Subcutaneous abdominal adipose tissue (tissue), 5 donors: ENCODE measurements at regions not wholly inside any gene's neighbourhood (a gene's known extent, or its start where the extent isn't known, plus 50 kb on each side); places are given as distances from the start of the nearest gene placed in this dataset.

Source experiments
- H3K27ac ChIP-seq: one replicate; pipeline ENCODE4 v1.7.0; 2013; ENCODE audit warnings: low read depth, mild to moderate bottlenecking, inconsistent platforms, low read length, moderate library complexity
- H3K27me3 ChIP-seq, 5 donors: one replicate each; pipeline ENCODE4 v1.7.0; 2013; ENCODE audit warnings: low read length in 5 of 5, inconsistent platforms in 1 of 5; ENCODE audit not compliant: control insufficient read depth in 5 of 5, insufficient read depth in 4 of 5
- H3K36me3 ChIP-seq, 5 donors: one replicate each; pipeline ENCODE4 v1.7.0; 2013; ENCODE audit warnings: low read length in 5 of 5; ENCODE audit not compliant: control insufficient read depth in 5 of 5, insufficient read depth in 5 of 5
- H3K4me1 ChIP-seq, 5 donors: one replicate each; pipeline ENCODE4 v1.7.0; 2013; ENCODE audit warnings: low read length in 5 of 5, mild to moderate bottlenecking in 3 of 5, moderate library complexity in 1 of 5; ENCODE audit not compliant: control insufficient read depth in 5 of 5, insufficient read depth in 5 of 5
- H3K4me3 ChIP-seq, 5 donors: one replicate each; pipeline ENCODE4 v1.7.0; 2013; ENCODE audit warnings: low read length in 5 of 5, low read depth in 1 of 5
- H3K9ac ChIP-seq, 5 donors: one replicate each; pipeline ENCODE4 v1.7.0; 2013; ENCODE audit warnings: low read length in 5 of 5, mild to moderate bottlenecking in 4 of 5, moderate library complexity in 3 of 5
- H3K9me3 ChIP-seq, 5 donors: one replicate each; pipeline ENCODE4 v1.7.0; 2013; ENCODE audit warnings: low read length in 5 of 5; ENCODE audit not compliant: control insufficient read depth in 5 of 5
- donor health status: healthy.
- donor health status: healthy.
- donor health status: healthy.
- donor health status: healthy.
- donor health status: healthy.

GRCh38 chr10:43814663-43815062, 166.0 kb upstream of the ZNF32 start:
- H3K27me3 ChIP-seq = no peaks in the 10 kb centered on the region
- no peaks in the 10 kb centered on the region for H3K9me3 ChIP-seq
- no peaks in the 10 kb centered on the region for H3K36me3 ChIP-seq
- no peak overlapping the region for H3K9ac ChIP-seq
- no peak overlapping the region for H3K4me3 ChIP-seq
- H3K4me1 ChIP-seq = peaks cover 0 to 21% (median 11%) of the 10 kb centered on the region in 5 donors
- no peak overlapping the region for H3K27ac ChIP-seq

GRCh38 chr10:43811871-43812270, 163.2 kb upstream of the ZNF32 start:
- Histone ChIP-seq H3K36me3 (no peaks in the 10 kb centered on the region), H3K27ac (no peak overlapping the region), H3K9me3 (no peaks in the 10 kb centered on the region), H3K27me3 (no peaks in the 10 kb centered on the region), H3K4me3 (no peak overlapping the region), H3K4me1 (peaks cover 0 to 20% (median 13%) of the 10 kb centered on the region in 5 donors), H3K9ac (no peak overlapping the region)

- peak overlapping the region in 1 of 5 donors; percentile 8 for H3K4me3 ChIP-seq
- no peak overlapping the region for H3K9ac ChIP-seq
- no peaks in the 10 kb centered on the region for H3K9me3 ChIP-seq
- H3K27ac ChIP-seq = peak overlapping the region; percentile 12
- no peaks in the 10 kb centered on the region for H3K36me3 ChIP-seq
- H3K4me1 ChIP-seq = peaks cover 0 to 16% (median 11%) of the 10 kb centered on the region in 5 donors
- no peaks in the 10 kb centered on the region for H3K27me3 ChIP-seq
These were observed 160.7 kb upstream of the ZNF32 start for GRCh38 chr10:43809211-43809930.

- Histone ChIP-seq H3K27ac (no peak overlapping the region), H3K9me3 (no peaks in the 10 kb centered on the region), H3K9ac (no peak overlapping the region), H3K27me3 (no peaks in the 10 kb centered on the region), H3K4me3 (no peak overlapping the region), H3K4me1 (peaks cover 0 to 16% (median 11%) of the 10 kb centered on the region in 5 donors), H3K36me3 (no peaks in the 10 kb centered on the region)
These were observed 159.5 kb upstream of the ZNF32 start for GRCh38 chr10:43808136-43808535.

GRCh38 chr10:43806831-43807640, 158.4 kb upstream of the ZNF32 start:
- Histone ChIP-seq H3K9ac (no peak overlapping the region), H3K4me3 (no peak overlapping the region), H3K27ac (no peak overlapping the region), H3K4me1 (peaks cover 0 to 19% (median 16%) of the 10 kb centered on the region in 5 donors), H3K27me3 (no peaks in the 10 kb centered on the region), H3K9me3 (no peaks in the 10 kb centered on the region), H3K36me3 (no peaks in the 10 kb centered on the region)

GRCh38 chr10:43803791-43804190, 155.1 kb upstream of the ZNF32 start:
- Histone ChIP-seq H3K27ac (no peak overlapping the region), H3K4me3 (no peak overlapping the region), H3K9me3 (no peaks in the 10 kb centered on the region), H3K4me1 (peaks cover 0 to 21% (median 15%) of the 10 kb centered on the region in 5 donors), H3K9ac (no peak overlapping the region), H3K36me3 (no peaks in the 10 kb centered on the region), H3K27me3 (no peaks in the 10 kb centered on the region)

GRCh38 chr10:43802988-43803696, 154.5 kb upstream of the ZNF32 start:
- Histone ChIP-seq H3K36me3 (no peaks in the 10 kb centered on the region), H3K4me1 (peaks cover 0 to 21% (median 15%) of the 10 kb centered on the region in 5 donors), H3K9me3 (no peaks in the 10 kb centered on the region), H3K4me3 (no peak overlapping the region), H3K27ac (no peak overlapping the region), H3K9ac (no peak overlapping the region), H3K27me3 (no peaks in the 10 kb centered on the region)

- peak overlapping the region in 1 of 5 donors; percentile 44 for H3K9ac ChIP-seq
These were observed 152.9 kb upstream of the ZNF32 start for GRCh38 chr10:43801626-43802025.

GRCh38 chr10:43801140-43801539, 152.5 kb upstream of the ZNF32 start:
- Histone ChIP-seq H3K9me3 (no peaks in the 10 kb centered on the region), H3K4me3 (no peak overlapping the region), H3K27me3 (no peaks in the 10 kb centered on the region), H3K27ac (peak overlapping the region; percentile 26), H3K4me1 (peaks cover 0 to 21% (median 15%) of the 10 kb centered on the region in 5 donors), H3K9ac (peak overlapping the region in 1 of 5 donors; percentile 44), H3K36me3 (no peaks in the 10 kb centered on the region)

More at GRCh38 chr10:43801626-43802025, 152.9 kb upstream of the ZNF32 start:
- H3K27me3 ChIP-seq = no peaks in the 10 kb centered on the region
- no peaks in the 10 kb centered on the region for H3K9me3 ChIP-seq
- no peaks in the 10 kb centered on the region for H3K36me3 ChIP-seq
- H3K27ac ChIP-seq = peak overlapping the region; percentile 26
- no peak overlapping the region for H3K4me3 ChIP-seq
- peaks cover 0 to 21% (median 15%) of the 10 kb centered on the region in 5 donors for H3K4me1 ChIP-seq
